ENCODE measurements at regions not wholly inside any gene's neighbourhood (a gene's known extent, or its start where the extent isn't known, plus 50 kb on each side); places are given as distances from the start of the nearest gene placed in this dataset.

GRCh38 chr7:53983480-53983879, 558.7 kb upstream of the VSTM2A start:
- TF ChIP-seq CTCF (IDR thresholded peaks at IDR 0.05; ENCODE audit: low read depth, low read length, poor library complexity, severe bottlenecking): no peak
- no peak for TF ChIP-seq EZH2phosphoT487 (IDR thresholded peaks at IDR 0.05; ENCODE audit: borderline replicate concordance, low read length)

Measured in DOHH2 (cell line).